HepG2 (cell line): ENCODE measurements at regions not wholly inside any gene's neighbourhood (a gene's known extent, or its start where the extent isn't known, plus 50 kb on each side); places are given as distances from the start of the nearest gene placed in this dataset.

Source experiments
- ATAC-seq: fragments of 200-7000 bp; cut with Tn5 transposase; 3 replicates; pipeline ENCODE4 v1.9.1; 2020; ENCODE audit warnings: mild to moderate bottlenecking, moderate library complexity
- BruUV-seq: library from RNA; stranded (reverse); fragments of 400-500 nt; replicated peaks from 2 replicates; lab custom pipeline; 2021; lab: Mats Ljungman, UMichigan
- CTCF ChIA-PET: fragments of 300-600 bp; formaldehyde crosslinking; extraction: SDS; loops from one replicate; lab custom pipeline; 2021; ENCODE audit warnings: low total read pairs, inconsistent platforms, low intra/inter-chr PET ratio; lab: Yijun Ruan, JAX
- POLR2A ChIA-PET: fragments of 350-600 bp; sonication (Branson Sonifier 250); formaldehyde crosslinking; loops from one replicate; lab custom pipeline; 2020; ENCODE audit warnings: antibody characterized with exemption, inconsistent platforms; lab: Yijun Ruan, JAX
- DNase-seq: peaks from one replicate; pipeline ENCODE4 v3.0.0-alpha.2; 2015; ENCODE audit warnings: low spot score
- FAIRE-seq: peaks from 3 replicates; lab custom pipeline; 2011; peaks lifted over from hg19 to GRCh38; lab: Jason Lieb, UNC
- H2AFZ ChIP-seq: one replicate; pipeline ENCODE4 v1.6.1; 2011; ENCODE audit warnings: low read length, inconsistent platforms
- H3K27ac ChIP-seq: fragments of 300-600 bp; 3 replicates; pipeline ENCODE4 v1.8.0; 2011; ENCODE audit warnings: mixed run types, mild to moderate bottlenecking, mixed read lengths, low read length, inconsistent platforms; ENCODE audit not compliant: insufficient read depth; ENCODE audit errors: extremely low read length
- H3K27me3 ChIP-seq, 2 experiments: fragments of 200-600 bp in 1 of 2; 2 replicates in 1 of 2; 3 replicates in 1 of 2; pipeline versions ENCODE4 v1.6.0 to v1.8.0; 2011; ENCODE audit warnings: low read length in 2 of 2, mild to moderate bottlenecking in 2 of 2, moderate library complexity in 2 of 2, inconsistent platforms in 1 of 2; ENCODE audit not compliant: insufficient read depth in 2 of 2, control insufficient read depth in 1 of 2
- H3K36me3 ChIP-seq, 2 experiments: fragments of 200-600 bp in 1 of 2; replicated peaks in 1 of 2; 2 replicates in 1 of 2; 3 replicates in 1 of 2; pipeline versions ENCODE4 v1.5.1 to v1.8.0; 2011; ENCODE audit warnings: low read length in 2 of 2, inconsistent platforms in 1 of 2; ENCODE audit not compliant: insufficient read depth in 2 of 2, control insufficient read depth in 1 of 2
- H3K4me1 ChIP-seq: 2 replicates; pipeline ENCODE4 v1.5.1; 2012; ENCODE audit warnings: low read length, inconsistent platforms; ENCODE audit not compliant: insufficient read depth
- H3K4me2 ChIP-seq: 2 replicates; pipeline ENCODE4 v1.6.0; 2011; ENCODE audit warnings: low read depth, low read length, inconsistent platforms
- H3K4me3 ChIP-seq, 3 experiments: fragments of 200-600 bp in 1 of 3; sonication (generic), shearing (Covaris generic) in 1 of 3; replicated peaks in 1 of 3; 2 replicates each; pipeline ENCODE4 v1.5.1; 2011 to 2016; ENCODE audit warnings: low read length in 3 of 3, inconsistent platforms in 2 of 3, low read depth in 2 of 3, mild to moderate bottlenecking in 2 of 3, control low read depth in 1 of 3, mixed read lengths in 1 of 3; ENCODE audit not compliant: insufficient read depth in 1 of 3
- H3K79me2 ChIP-seq: one replicate; pipeline ENCODE4 v1.6.1; 2011; ENCODE audit warnings: low read length, inconsistent platforms; ENCODE audit not compliant: insufficient read depth
- H3K9ac ChIP-seq: 2 replicates; pipeline ENCODE4 v1.6.0; 2011; ENCODE audit warnings: mild to moderate bottlenecking, low read depth, low read length, inconsistent platforms; ENCODE audit not compliant: insufficient read depth
- H3K9me3 ChIP-seq: 2 replicates; pipeline ENCODE4 v1.5.1; 2012; ENCODE audit warnings: mild to moderate bottlenecking, low read length
- H4K20me1 ChIP-seq: 2 replicates; pipeline ENCODE4 v1.6.0; 2011; ENCODE audit warnings: inconsistent platforms, mild to moderate bottlenecking, low read length, moderate library complexity; ENCODE audit not compliant: insufficient read depth
- BCL6 ChIP-seq: IDR thresholded peaks from 2 replicates; pipeline ENCODE4 v1.6.1; 2016; ENCODE audit warnings: missing genetic modification reagents, missing compliant biosample characterization
- DNMT1 ChIP-seq: sonication (generic); formaldehyde crosslinking; IDR thresholded peaks from 2 replicates; pipeline ENCODE4 v1.5.1; 2020; ENCODE audit warnings: mild to moderate bottlenecking, missing genetic modification reagents
- GLMP ChIP-seq: sonication (generic); formaldehyde crosslinking; IDR thresholded peaks from 2 replicates; pipeline ENCODE4 v1.9.0; 2021; ENCODE audit warnings: missing genetic modification reagents, mild to moderate bottlenecking, borderline replicate concordance
- MAFG ChIP-seq: sonication (generic); formaldehyde crosslinking; IDR thresholded peaks from 2 replicates; pipeline ENCODE4 v1.5.1; 2020; ENCODE audit warnings: mild to moderate bottlenecking, missing genetic modification reagents
- NCOR1 ChIP-seq: fragments of 200-600 bp; sonication (generic); IDR thresholded peaks from 2 replicates; pipeline ENCODE4 v1.7.0; 2017; ENCODE audit warnings: antibody characterized with exemption, low read length, borderline replicate concordance
- PITX1 ChIP-seq: sonication (generic); formaldehyde crosslinking; IDR thresholded peaks from 2 replicates; pipeline ENCODE4 v1.5.1; 2020; ENCODE audit warnings: mild to moderate bottlenecking, missing genetic modification reagents
- SATB2 ChIP-seq: sonication (generic); formaldehyde crosslinking; IDR thresholded peaks from 2 replicates; pipeline ENCODE4 v1.5.0; 2020; ENCODE audit warnings: missing genetic modification reagents
- TBX2 ChIP-seq: sonication (generic); formaldehyde crosslinking; IDR thresholded peaks from 2 replicates; pipeline ENCODE4 v1.5.0; 2020; ENCODE audit warnings: missing genetic modification reagents, mild to moderate bottlenecking, borderline replicate concordance
- ZNF577 ChIP-seq: sonication (generic); formaldehyde crosslinking; IDR thresholded peaks from 2 replicates; pipeline ENCODE4 v1.4.0; 2020; ENCODE audit warnings: mild to moderate bottlenecking, low read depth, missing genetic modification reagents, borderline replicate concordance
- in situ Hi-C: cut with HindIII; loops from 2 replicates; pipeline ENCODE4 v1.10.0; 2017; ENCODE audit warnings: low pct_unique_long_range_greater_than_20kb; ENCODE audit not compliant: extremely low pct_ligation_motif_present
- intact Hi-C: fragments of 100-400 bp; cut with micrococcal nuclease; formaldehyde crosslinking; loops from one replicate; pipeline ENCODE4 v1.10.0; 2022; ENCODE audit not compliant: unreplicated experiment

GRCh38 chr2:51247252-51247805 is 215.4 kb upstream of the NRXN1 start (continued):
- TF ChIP-seq GLMP (no peak), PITX1 (CRISPR knock-in tag) (no peak), DNMT1 (CRISPR knock-in tag) (no peak), TBX2 (CRISPR knock-in tag) (no peak)

- H4K20me1 ChIP-seq: no peaks in the 10 kb centered on the region
- CTCF ChIA-PET: no interaction called here
- no peak for ATAC-seq
- POLR2A ChIA-PET: no interaction called here
- no peak overlapping the region for H3K4me2 ChIP-seq
- H3K27me3 ChIP-seq: no peaks in the 10 kb centered on the region
- no peaks in the 10 kb centered on the region for H3K4me1 ChIP-seq
- H3K27ac ChIP-seq: no peak overlapping the region
- no peaks in the 10 kb centered on the region for H3K36me3 ChIP-seq
- peaks cover 58% of the 10 kb centered on the region for H3K9me3 ChIP-seq
- BruUV-seq: no TSS peak
- intact Hi-C loops: no loop called here
- H3K79me2 ChIP-seq: no peaks in the 10 kb centered on the region
- no peak overlapping the region for H2AFZ ChIP-seq
- no peak overlapping the region for H3K9ac ChIP-seq
- H3K4me3 ChIP-seq: no peak overlapping the region
- no peak for DNase-seq
- in situ Hi-C loops: no loop called here
- TF ChIP-seq NCOR1 (no peak), MAFG (CRISPR knock-in tag) (no peak), DNMT1 (CRISPR knock-in tag) (no peak), ZNF577 (CRISPR knock-in tag) (no peak), BCL6 (CRISPR knock-in tag) (no peak), SATB2 (CRISPR knock-in tag) (no peak)
- no peak for FAIRE-seq
Observed at GRCh38 chr2:51243892-51244535, 212.1 kb upstream of the NRXN1 start.
